ENCODE measurements at regions not wholly inside any gene's neighbourhood (a gene's known extent, or its start where the extent isn't known, plus 50 kb on each side); places are given as distances from the start of the nearest gene placed in this dataset.

GRCh38 chr9:109918339-109919163 lies 138.6 kb downstream of the PALM2AKAP2 start (continued):
- no peak for TF ChIP-seq NFYA (IDR thresholded peaks at IDR 0.05; ENCODE audit: borderline replicate concordance, low read depth, low read length)
- no peak for TF ChIP-seq SMAD1 (IDR thresholded peaks at IDR 0.05; ENCODE audit: low read depth, partially characterized antibody)
- TF ChIP-seq CREB1 (IDR thresholded peaks at IDR 0.05; ENCODE audit: low read depth) = 0 out of 2 replicates have a peak, but pooled peaks have one; percentile 53
- no peak for TF ChIP-seq CTCF (IDR thresholded peaks at IDR 0.05 in 2 of 3, conservative IDR thresholded peaks at IDR 0.05 in 1 of 3; ENCODE audit: control insufficient read depth in 2 of 3, extremely low read depth in 1 of 3, insufficient read depth in 1 of 3, low read depth in 3 of 3, low read length in 3 of 3)
- no peak for TF ChIP-seq TARDBP (IDR thresholded peaks at IDR 0.05; ENCODE audit: borderline replicate concordance)
- TF ChIP-seq IKZF2 (IDR thresholded peaks at IDR 0.05) = peak; percentile 81 to 86
- no peak for TF ChIP-seq SREBF1 (IDR thresholded peaks at IDR 0.05; ENCODE audit: low read length)
- TF ChIP-seq RBBP5 (conservative IDR thresholded peaks at IDR 0.05) = no peak
- no peak for TF ChIP-seq CHD4 (IDR thresholded peaks at IDR 0.05)
- TF ChIP-seq WRNIP1 (IDR thresholded peaks at IDR 0.05; ENCODE audit: borderline replicate concordance, low read depth, low read length) = no peak
- peak; percentile 70; the same call in 1 of the 2 replicates for TF ChIP-seq NBN (IDR thresholded peaks at IDR 0.05)
- TF ChIP-seq RELA (IDR thresholded peaks at IDR 0.05; ENCODE audit: borderline replicate concordance, partially characterized antibody) = peak; percentile 3
- peak; percentile 71 for TF ChIP-seq MTA2 (IDR thresholded peaks at IDR 0.05; ENCODE audit: low read depth)
- peak; percentile 79 for TF ChIP-seq BCL11A (IDR thresholded peaks at IDR 0.05; ENCODE audit: low read depth, low read length)
- no peak for TF ChIP-seq ZNF274 (IDR thresholded peaks at IDR 0.05; ENCODE audit: insufficient read depth, insufficient read length)
- TF ChIP-seq NR2F1 (conservative IDR thresholded peaks at IDR 0.05) = 0 out of 2 replicates have a peak, but pooled peaks have one; percentile 29
- TF ChIP-seq SMARCA5 (IDR thresholded peaks at IDR 0.05) = no peak
- TF ChIP-seq ZNF24 (IDR thresholded peaks at IDR 0.05) = 0 out of 2 replicates have a peak, but pooled peaks have one; percentile 4
- no peak for TF ChIP-seq RB1 (IDR thresholded peaks at IDR 0.05; ENCODE audit: borderline replicate concordance)
- TF ChIP-seq POLR2AphosphoS5 (IDR thresholded peaks at IDR 0.05; ENCODE audit: low read length) = peak; percentile 76
- no peak for TF ChIP-seq ATF7 (IDR thresholded peaks at IDR 0.05; ENCODE audit: low read depth)
- peak; percentile 68; the same call in 1 of the 2 replicates for TF ChIP-seq SPI1 (IDR thresholded peaks at IDR 0.05; ENCODE audit: borderline replicate concordance, insufficient read depth, low read depth, low read length)
- peak in 1 of 2 experiments; percentile 86; a peak in 2 of 4 replicates for TF ChIP-seq ETV6 (conservative IDR thresholded peaks at IDR 0.05 in 1 of 2, IDR thresholded peaks at IDR 0.05 in 1 of 2; ENCODE audit: borderline replicate concordance in 1 of 2, low read depth in 1 of 2)
- no peak for TF ChIP-seq E2F4 (IDR thresholded peaks at IDR 0.05; ENCODE audit: low read depth, low read length)
- TF ChIP-seq CBFB (IDR thresholded peaks at IDR 0.05; ENCODE audit: low read depth) = no peak; the same call in 1 of the 2 replicates
- TF ChIP-seq IRF5 (IDR thresholded peaks at IDR 0.05; ENCODE audit: borderline replicate concordance) = no peak
